GM20000 (cell line): ENCODE measurements at regions not wholly inside any gene's neighbourhood (a gene's known extent, or its start where the extent isn't known, plus 50 kb on each side); places are given as distances from the start of the nearest gene placed in this dataset.

Source experiments
- DNase-seq: peaks from one replicate; pipeline ENCODE4 v3.0.0; 2012; ENCODE audit warnings: low spot score
- TF ChIP-seq, protein P1 (sequence below): IDR thresholded peaks from 2 replicates; pipeline ENCODE4 v1.5.1; 2012; ENCODE audit warnings: mild to moderate bottlenecking, control low read depth; ENCODE audit errors: extremely low read depth, missing control alignments

DNA sequence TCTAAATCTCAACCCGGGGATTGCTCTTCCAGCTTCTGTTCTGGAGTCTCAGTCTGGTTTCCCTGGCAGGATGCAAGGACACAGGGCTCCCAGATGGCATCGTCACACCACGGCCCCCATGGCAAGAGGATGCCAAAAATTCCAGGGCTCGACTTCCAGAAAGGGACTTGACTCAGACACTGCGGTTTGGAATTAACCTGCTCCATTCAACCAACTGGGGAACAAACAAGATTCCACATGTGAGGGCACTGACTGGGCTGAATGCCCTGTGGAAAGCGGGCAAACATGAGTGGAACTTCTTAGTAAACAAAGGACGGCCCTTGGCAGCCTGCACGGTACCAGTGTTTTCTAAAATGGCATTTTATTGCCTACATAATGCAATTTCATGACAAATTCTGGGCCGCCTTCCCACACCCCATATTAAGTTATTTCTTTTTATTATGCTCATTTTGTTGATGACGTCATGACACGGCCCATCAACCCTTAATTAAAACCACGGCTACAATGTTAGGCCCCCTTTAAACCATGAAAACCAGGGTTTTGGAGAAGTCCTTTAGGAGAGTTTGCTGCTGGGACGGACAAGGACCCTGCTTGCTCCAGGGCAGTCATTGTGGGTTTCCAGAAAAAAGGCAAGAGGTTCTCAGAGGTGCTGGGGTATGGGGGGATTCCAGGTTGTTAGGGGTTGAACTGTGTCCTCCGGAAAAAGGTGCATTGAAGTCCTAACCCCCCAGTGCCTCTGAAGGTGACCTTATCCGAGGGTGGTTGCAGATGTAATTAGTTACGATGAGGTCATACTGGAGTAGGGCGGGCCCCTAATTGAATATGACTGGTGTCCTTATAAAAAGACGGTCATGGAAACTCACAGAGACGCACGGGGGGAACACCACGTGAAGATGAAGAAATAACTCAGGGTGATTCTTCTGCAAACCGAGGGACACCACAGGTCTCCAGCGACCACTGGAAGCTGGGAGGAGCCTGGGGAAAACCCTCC, 205.6 kb downstream of the FOXL1 start:
- TF ChIP-seq, protein P1, sequence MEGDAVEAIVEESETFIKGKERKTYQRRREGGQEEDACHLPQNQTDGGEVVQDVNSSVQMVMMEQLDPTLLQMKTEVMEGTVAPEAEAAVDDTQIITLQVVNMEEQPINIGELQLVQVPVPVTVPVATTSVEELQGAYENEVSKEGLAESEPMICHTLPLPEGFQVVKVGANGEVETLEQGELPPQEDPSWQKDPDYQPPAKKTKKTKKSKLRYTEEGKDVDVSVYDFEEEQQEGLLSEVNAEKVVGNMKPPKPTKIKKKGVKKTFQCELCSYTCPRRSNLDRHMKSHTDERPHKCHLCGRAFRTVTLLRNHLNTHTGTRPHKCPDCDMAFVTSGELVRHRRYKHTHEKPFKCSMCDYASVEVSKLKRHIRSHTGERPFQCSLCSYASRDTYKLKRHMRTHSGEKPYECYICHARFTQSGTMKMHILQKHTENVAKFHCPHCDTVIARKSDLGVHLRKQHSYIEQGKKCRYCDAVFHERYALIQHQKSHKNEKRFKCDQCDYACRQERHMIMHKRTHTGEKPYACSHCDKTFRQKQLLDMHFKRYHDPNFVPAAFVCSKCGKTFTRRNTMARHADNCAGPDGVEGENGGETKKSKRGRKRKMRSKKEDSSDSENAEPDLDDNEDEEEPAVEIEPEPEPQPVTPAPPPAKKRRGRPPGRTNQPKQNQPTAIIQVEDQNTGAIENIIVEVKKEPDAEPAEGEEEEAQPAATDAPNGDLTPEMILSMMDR = no peak
- no peak for DNase-seq

DNA sequence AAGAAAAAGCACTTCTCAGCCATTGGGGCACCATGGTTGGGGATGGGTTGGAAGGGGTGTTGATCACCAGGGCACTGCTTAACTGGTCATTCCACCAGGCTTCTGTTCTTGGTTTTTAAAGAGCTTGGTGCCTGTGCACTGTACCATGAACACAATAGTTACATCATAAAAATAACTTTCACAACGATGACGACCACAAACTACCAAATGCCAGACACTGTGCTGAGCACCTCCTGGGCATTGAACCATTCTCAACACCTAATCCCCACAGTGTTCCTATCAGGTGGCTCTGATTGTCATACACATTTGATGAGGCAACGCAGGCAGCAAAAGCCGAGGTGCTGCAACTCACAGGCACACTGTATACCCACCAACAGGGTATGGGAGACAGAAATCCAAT, 208.0 kb downstream of the FOXL1 start:
- TF ChIP-seq, protein P1 = no peak
- DNase-seq = no peak

DNA sequence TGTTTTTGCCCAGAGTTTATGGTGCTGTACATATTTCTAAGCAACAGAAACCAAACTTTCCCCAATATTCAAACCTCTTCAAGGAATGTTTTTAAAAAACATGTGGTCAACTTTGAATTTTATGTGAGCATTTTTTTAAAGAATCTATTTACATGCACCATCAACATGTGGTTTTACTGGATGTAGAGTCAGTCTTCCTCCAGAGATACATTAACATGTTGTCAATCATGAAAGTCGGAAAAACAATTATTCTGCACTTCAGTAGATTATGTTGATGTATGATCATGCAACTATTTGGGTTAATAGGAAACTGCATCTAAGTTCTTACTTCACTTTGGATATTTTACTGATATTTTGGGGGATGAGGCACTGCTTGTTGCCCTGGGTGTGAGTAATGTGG, 208.6 kb downstream of the FOXL1 start:
- DNase-seq = no peak
- TF ChIP-seq, protein P1 = no peak

DNA sequence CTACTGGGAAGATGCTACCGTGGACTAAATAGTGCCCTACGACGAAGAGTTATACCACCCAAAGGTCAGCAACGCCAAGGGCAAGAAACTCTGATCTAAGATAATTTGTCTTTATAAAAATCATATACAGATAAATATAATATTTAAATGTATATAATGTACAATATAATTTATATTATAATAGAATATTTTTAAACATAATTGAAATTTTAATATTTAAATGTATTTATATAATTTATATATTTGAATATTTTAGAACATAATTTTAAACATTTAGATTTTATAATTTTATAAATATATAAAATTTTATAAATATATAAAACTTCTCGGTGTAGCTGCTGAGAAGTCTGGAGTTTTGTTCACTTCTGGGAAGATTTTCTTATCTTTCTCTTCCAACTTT, 209.2 kb downstream of the FOXL1 start:
- TF ChIP-seq, protein P1 = no peak
- DNase-seq = no peak

DNA sequence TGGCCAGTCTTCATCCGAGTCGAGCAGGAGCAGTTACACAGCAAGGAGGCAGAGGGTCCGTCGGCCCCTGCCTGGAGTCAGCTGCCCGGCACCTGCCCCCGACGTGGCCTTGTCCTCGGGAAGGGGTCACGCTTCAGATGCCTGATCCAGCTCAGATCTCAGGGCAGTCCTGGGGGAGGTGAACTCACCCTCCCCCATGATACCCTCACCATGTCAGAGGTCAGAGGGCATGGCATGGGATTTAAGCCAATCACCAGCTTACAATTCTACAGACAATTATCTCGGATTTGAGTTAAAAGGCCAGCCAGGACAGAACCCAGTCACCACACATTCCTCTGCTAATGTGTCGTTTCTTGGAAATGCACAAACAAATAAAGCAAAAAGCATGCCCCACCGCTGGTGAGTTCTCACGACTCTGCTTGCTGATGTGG, 211.3 kb downstream of the FOXL1 start:
- TF ChIP-seq, protein P1 = no peak
- no peak for DNase-seq

DNA sequence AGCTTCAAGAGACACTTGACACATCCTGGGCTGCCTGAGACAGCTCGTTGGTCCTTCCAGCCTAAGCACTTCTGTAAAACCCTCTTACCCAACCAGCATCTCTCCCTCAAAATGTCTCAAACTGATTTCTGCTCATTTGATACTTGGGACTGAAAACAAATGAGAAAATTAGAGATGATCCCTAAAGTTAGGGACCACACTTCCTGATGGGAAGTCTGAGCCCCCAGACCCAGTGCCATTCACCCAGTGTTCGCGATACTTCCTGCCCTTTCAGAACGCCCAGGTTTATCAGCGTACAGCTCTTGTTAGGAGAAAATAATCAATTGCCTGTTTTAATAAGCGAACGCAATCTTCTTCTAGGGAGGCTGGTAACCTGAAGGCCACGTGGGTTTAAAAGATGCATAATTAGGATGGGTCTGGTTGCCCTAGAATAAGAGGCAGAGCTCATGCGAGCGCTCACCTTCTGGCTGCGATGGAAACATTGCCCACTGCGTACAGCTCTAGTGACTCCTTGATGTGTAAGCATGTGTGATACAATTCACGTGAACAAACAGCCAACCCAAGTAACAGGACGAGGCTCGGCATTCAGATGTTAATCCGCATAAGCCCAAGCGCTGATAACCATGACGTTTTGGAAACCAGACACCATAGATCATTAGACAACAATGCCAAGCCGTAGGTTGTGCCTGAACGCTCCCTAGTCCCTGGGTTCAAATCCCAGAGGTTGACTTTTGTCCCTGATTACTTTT, 213.1 kb downstream of the FOXL1 start:
- DNase-seq = no peak

More for the DNA sequence above, 213.1 kb downstream of the FOXL1 start:
- TF ChIP-seq, protein P1 = no peak
